BLaER1 treated with 17β-estradiol and CSF1 and Interleukin-3, amounts not matched to agents 10 nM and 100 nM (cell line): ENCODE measurements at regions not wholly inside any gene's neighbourhood (a gene's known extent, or its start where the extent isn't known, plus 50 kb on each side); places are given as distances from the start of the nearest gene placed in this dataset.
A peak's percentile ranks its signal among the peaks of the same experiment; 100 is the strongest.

Experiments used
- H3K27ac ChIP-seq, 11 experiments: shearing (Covaris generic); formaldehyde crosslinking; 2 replicates each; pipeline ENCODE4 v1.8.1; 2022
- H3K27me3 ChIP-seq, 11 experiments: shearing (Covaris generic); formaldehyde crosslinking; 2 replicates each; pipeline ENCODE4 v1.8.1; 2022
- H3K36me3 ChIP-seq, 11 experiments: shearing (Covaris generic); formaldehyde crosslinking; 2 replicates each; pipeline ENCODE4 v1.8.1; 2022
- H3K4me1 ChIP-seq, 10 experiments: shearing (Covaris generic); formaldehyde crosslinking; 2 replicates each; pipeline ENCODE4 v1.8.1; 2022
- H3K4me2 ChIP-seq, 11 experiments: shearing (Covaris generic); formaldehyde crosslinking; 2 replicates each; pipeline ENCODE4 v1.8.1; 2022
- H3K4me3 ChIP-seq, 10 experiments: shearing (Covaris generic); formaldehyde crosslinking; 2 replicates each; pipeline ENCODE4 v1.8.1; 2022
- H3K9ac ChIP-seq, 11 experiments: shearing (Covaris generic); formaldehyde crosslinking; 2 replicates each; pipeline ENCODE4 v1.8.1; 2022
- H3K9me3 ChIP-seq, 11 experiments: shearing (Covaris generic); formaldehyde crosslinking; replicated peaks in 1 of 11; 2 replicates each; pipeline ENCODE4 v1.8.1; 2022
- H4K20me1 ChIP-seq, 11 experiments: shearing (Covaris generic); formaldehyde crosslinking; 2 replicates each; pipeline ENCODE4 v1.8.1; 2022
- Cebpa-rat ChIP-seq, 11 experiments: shearing (Covaris generic); IDR thresholded peaks; 2 replicates each; pipeline ENCODE4 v1.8.1; 2022

DNA sequence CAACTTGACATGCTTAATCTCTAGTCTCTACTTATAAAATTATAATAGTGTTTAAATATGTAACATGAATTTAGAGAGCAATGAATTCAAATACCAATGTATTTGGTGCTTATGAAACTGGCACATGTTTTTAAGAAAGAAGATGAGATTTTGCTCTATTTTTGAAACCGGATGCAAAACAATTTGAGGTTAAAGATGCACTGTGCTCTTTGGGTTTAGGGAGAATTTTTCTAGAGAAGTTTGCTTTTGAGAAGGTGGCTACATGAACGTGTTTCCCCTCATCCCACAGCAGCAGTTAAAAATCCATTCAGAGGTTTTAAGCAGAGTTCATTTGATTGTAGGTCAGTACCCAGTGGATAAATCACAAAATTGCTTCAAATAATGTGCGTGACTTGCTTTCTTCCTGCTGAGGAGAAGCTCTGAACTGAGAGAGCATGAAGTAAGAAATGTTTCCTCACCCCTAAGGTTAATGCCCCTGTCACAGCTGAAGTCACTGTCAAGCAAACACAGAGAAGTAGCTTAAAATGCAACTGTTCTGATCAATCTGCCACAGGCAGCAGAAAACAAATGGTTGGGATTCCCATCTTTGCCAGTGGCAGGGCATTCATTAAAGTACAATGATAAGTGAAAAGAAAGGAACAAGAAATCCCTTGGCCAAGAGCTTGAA lies 241.9 kb upstream of the SYT1 start:
- Histone ChIP-seq H3K4me2 (no peak overlapping the region), H3K9me3 (no peaks in the 10 kb centered on the region), H3K9ac (no peak overlapping the region), H4K20me1 (no peaks in the 10 kb centered on the region), H3K36me3 (no peaks in the 10 kb centered on the region), H3K4me3 (no peak overlapping the region), H3K27me3 (no peaks in the 10 kb centered on the region), H3K4me1 (0 out of 20 replicates have a peak, but pooled peaks cover 0 to 4% (median 0%) of the 10 kb centered on the region in 10 experiments), H3K27ac (no peak overlapping the region)
- no peak for TF ChIP-seq Cebpa-rat (IDR thresholded peaks at IDR 0.05)

DNA sequence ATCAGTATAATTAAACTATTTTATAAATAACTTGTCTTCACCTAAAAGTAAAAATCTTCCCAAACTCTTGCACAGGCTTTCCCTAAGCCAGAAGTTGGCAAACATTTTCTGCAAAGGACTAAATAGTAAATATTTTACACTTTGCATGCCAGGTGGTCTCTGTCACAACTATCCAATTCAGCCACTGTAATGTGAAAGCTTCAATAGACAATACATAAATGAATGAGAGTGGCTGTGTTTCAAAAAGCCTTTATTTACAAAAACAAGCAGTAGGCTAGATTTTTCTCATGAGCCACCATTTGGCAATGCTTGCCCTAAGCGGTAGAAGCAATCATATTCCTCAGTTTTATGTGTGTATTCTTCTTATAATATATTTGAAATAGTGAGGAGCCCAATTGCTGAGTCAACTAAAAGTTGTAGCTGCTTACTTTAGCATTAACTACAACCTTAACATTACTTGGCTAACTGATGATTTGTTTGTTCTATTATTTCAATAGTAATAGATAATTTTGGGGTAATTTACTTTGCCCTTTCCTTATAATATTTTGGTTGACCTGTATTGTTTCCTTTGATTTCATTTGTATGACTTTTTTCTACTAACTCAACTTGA lies 236.0 kb upstream of the SYT1 start:
- no peak overlapping the region for H3K4me3 ChIP-seq
- no peaks in the 10 kb centered on the region for H4K20me1 ChIP-seq
- H3K9ac ChIP-seq, result no peak overlapping the region
- H3K4me1 ChIP-seq, result 0 out of 20 replicates have a peak, but pooled peaks cover 0 to 4% (median 0%) of the 10 kb centered on the region in 10 experiments
- H3K4me2 ChIP-seq, result no peak overlapping the region
- no peaks in the 10 kb centered on the region for H3K27me3 ChIP-seq
- no peak for TF ChIP-seq Cebpa-rat (IDR thresholded peaks at IDR 0.05)
- no peak overlapping the region for H3K27ac ChIP-seq
- peaks cover 6 to 26% (median 16%) of the 10 kb centered on the region in 11 experiments for H3K9me3 ChIP-seq
- H3K36me3 ChIP-seq, result no peaks in the 10 kb centered on the region

DNA sequence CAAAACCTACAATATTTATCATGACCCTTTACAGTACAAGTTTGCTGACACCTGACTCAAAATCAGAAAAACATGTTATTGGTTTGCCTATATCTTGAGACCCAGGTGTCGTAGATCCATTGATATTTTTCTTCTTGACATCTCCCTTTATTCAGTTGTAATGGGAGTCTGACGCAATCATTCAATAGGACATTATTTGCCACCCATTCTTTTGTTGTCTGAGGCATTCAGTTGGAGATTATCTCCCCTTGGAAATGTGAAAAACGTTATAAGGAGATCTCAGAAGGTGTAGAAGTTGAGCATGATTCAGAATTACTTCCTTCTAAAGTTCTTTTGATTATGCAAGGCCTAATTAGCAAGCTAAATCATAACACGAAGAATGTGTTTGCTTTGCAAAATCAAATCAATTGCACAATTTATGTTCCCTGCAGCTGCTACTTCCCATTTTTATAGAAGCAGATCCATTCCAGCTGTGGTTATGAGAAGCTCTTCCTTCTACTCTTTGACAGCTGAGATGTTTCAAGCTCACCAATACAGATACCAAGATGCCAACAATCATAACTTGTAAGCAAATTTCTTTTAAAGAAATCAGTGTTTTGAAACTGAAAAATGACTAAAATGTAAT lies 228.2 kb upstream of the SYT1 start:
- peak in 9 of 11 experiments; percentile 50 to 97 (median 80); a peak in 13 of 22 replicates for TF ChIP-seq Cebpa-rat (IDR thresholded peaks at IDR 0.05)
- peak overlapping the region in 5 of 11 experiments; percentile 14 to 60 (median 37); a peak in 6 of 22 replicates for H3K9ac ChIP-seq
- H4K20me1 ChIP-seq, result no peaks in the 10 kb centered on the region
- H3K36me3 ChIP-seq, result no peaks in the 10 kb centered on the region
- peaks cover 0 to 37% (median 6%) of the 10 kb centered on the region in 10 experiments; a peak in 13 of 20 replicates for H3K4me1 ChIP-seq
- peak overlapping the region in 7 of 11 experiments; percentile 39 to 76 (median 64); a peak in 13 of 22 replicates for H3K4me2 ChIP-seq
- H3K4me3 ChIP-seq, result peak overlapping the region in 1 of 10 experiments; percentile 30; a peak in 1 of 20 replicates
- H3K9me3 ChIP-seq, result peaks cover under 1 to 12% (median 2%) of the 10 kb centered on the region in 11 experiments; a peak in 21 of 22 replicates
- no peaks in the 10 kb centered on the region for H3K27me3 ChIP-seq
- peak overlapping the region in 10 of 11 experiments; percentile 28 to 86 (median 72); a peak in 18 of 22 replicates for H3K27ac ChIP-seq

DNA sequence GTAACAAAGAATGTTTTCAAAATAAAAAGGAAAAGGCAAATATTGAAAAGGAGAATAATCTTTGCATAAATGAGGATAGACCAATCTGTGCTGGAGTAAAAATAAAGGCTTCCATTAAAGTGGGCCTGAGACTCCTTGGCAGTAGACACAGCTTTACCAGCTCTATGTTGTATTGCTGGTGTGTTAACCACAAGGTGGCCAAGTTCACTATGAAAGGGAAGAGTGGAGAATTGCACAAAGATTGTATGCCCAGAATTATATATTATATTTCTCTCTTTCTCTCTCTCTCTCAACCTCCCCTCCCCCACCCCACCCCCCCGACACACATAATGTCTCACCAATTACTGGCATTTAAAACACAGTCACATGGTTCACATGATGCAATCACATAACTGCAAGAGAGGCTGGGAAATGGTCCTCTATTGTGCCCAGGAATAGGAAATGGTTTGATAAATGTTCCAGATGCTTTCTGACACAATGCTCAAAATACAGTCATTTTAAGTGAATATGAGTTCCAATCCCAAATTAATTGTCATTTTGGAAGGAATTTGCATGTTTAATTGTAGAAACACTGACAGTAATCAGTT lies 222.6 kb upstream of the SYT1 start:
- Histone ChIP-seq H3K9ac (no peak overlapping the region), H3K9me3 (peaks cover 0 to 6% (median 0%) of the 10 kb centered on the region in 11 experiments; a peak in 1 of 22 replicates)

DNA sequence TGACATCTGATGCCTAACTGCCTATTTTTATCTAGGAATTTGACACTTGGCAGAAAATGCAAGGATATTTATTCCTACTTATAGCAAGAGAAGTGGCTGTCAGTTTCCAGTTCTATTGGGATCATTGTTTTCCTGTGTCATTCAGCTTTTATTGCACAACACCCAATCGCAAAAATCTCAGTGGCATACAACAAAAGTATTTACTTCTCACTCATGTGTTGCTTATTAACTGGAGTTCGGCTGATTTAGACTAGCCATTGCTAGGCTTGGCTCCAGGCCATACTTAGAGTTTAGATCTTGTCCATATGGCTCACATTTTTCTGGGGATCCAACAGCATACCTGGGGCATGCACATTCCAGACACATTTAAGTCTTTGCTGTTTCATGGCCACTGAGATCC lies 218.6 kb upstream of the SYT1 start:
- H3K9me3 ChIP-seq, result no peaks in the 10 kb centered on the region
- H3K9ac ChIP-seq, result no peak overlapping the region
- H3K27ac ChIP-seq, result no peak overlapping the region
- no peaks in the 10 kb centered on the region for H3K36me3 ChIP-seq
- no peaks in the 10 kb centered on the region for H3K27me3 ChIP-seq
- no peak overlapping the region for H3K4me3 ChIP-seq
- H3K4me2 ChIP-seq, result peak overlapping the region in 1 of 11 experiments; percentile 1; a peak in 2 of 22 replicates
- no peaks in the 10 kb centered on the region for H4K20me1 ChIP-seq
- H3K4me1 ChIP-seq, result peaks cover 0 to 8% (median 0%) of the 10 kb centered on the region in 10 experiments; a peak in 3 of 20 replicates
- peak in 1 of 11 experiments; percentile 45; a peak in 2 of 22 replicates for TF ChIP-seq Cebpa-rat (IDR thresholded peaks at IDR 0.05)

More for the DNA sequence above, 222.6 kb upstream of the SYT1 start:
- Histone ChIP-seq H3K4me1 (peaks cover 0 to 17% (median 0%) of the 10 kb centered on the region in 10 experiments; a peak in 7 of 20 replicates), H3K4me3 (no peak overlapping the region), H3K4me2 (no peak overlapping the region), H3K27me3 (no peaks in the 10 kb centered on the region), H3K36me3 (no peaks in the 10 kb centered on the region), H3K27ac (no peak overlapping the region), H4K20me1 (no peaks in the 10 kb centered on the region)
- TF ChIP-seq Cebpa-rat (IDR thresholded peaks at IDR 0.05), result no peak

DNA sequence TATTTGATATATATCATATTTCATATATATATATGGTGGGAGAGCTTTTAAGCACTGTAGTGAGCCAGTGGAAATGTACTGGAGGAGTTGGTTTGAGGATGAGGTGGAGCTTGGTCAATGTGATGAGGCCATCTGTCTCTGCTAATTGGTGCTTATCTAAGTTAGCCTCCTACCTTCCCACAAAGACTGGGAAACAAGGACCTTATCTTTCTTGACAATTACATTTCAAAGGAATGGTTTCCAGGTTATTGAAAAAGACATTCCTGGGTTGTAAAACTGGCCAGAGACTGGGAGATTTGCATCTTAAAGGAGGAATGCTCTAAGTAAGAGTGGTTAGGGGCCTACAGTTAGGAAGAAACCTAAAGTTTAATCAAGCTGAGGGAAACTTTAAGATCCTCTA lies 212.8 kb upstream of the SYT1 start:
- peaks cover 0 to 6% (median 0%) of the 10 kb centered on the region in 11 experiments; a peak in 1 of 22 replicates for H3K9me3 ChIP-seq
- no peaks in the 10 kb centered on the region for H4K20me1 ChIP-seq
- H3K27ac ChIP-seq, result no peak overlapping the region
- no peaks in the 10 kb centered on the region for H3K4me1 ChIP-seq
- no peaks in the 10 kb centered on the region for H3K27me3 ChIP-seq
- no peaks in the 10 kb centered on the region for H3K36me3 ChIP-seq
- no peak overlapping the region for H3K4me2 ChIP-seq
- TF ChIP-seq Cebpa-rat (IDR thresholded peaks at IDR 0.05), result no peak
- no peak overlapping the region for H3K4me3 ChIP-seq
- no peak overlapping the region for H3K9ac ChIP-seq

DNA sequence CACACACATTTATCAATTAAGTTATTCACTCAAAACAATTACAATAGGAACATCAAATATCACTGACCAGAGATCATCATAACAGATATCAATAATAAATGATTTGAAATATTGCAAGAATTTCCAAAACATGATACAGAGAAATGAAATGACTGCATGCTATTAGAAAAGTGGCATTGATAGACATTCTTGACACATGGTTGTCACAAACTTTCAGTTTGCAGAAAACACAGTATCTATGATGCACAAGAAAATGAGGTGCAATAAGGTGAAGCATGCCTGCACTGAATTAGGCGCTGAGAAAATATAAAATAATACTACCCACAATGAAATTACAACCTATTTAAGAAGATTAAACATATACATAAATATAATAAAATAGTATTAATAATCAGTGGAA lies 198.0 kb upstream of the SYT1 start:
- no peak for TF ChIP-seq Cebpa-rat (IDR thresholded peaks at IDR 0.05)
- no peaks in the 10 kb centered on the region for H3K4me1 ChIP-seq
- H3K27me3 ChIP-seq, result no peaks in the 10 kb centered on the region
- H3K9me3 ChIP-seq, result no peaks in the 10 kb centered on the region
- H3K9ac ChIP-seq, result no peak overlapping the region
- no peak overlapping the region for H3K4me3 ChIP-seq
- no peaks in the 10 kb centered on the region for H3K36me3 ChIP-seq
- no peak overlapping the region for H3K27ac ChIP-seq
- no peak overlapping the region for H3K4me2 ChIP-seq
- H4K20me1 ChIP-seq, result no peaks in the 10 kb centered on the region

DNA sequence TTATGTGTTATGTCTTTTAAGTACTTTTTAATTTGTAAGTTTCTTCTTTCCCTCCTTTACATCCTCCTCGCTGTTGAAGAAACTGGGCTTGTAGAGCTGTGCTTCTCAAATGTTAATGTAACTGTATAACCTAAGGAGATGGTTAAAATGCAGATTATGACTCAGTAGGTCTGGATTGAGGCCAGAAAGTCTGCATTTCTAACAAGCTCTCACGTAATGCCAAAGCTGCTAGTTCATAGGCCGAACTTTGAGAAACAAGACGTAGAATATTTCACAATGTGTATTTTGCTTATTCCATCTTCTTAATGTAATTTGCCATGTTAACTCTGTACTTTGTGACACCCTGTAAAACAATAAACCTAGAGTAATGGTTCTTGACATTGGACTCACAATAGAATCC lies 193.3 kb upstream of the SYT1 start:
- TF ChIP-seq Cebpa-rat (IDR thresholded peaks at IDR 0.05), result no peak
- H4K20me1 ChIP-seq, result no peaks in the 10 kb centered on the region
- no peaks in the 10 kb centered on the region for H3K36me3 ChIP-seq
- H3K4me1 ChIP-seq, result no peaks in the 10 kb centered on the region
- no peak overlapping the region for H3K4me2 ChIP-seq
- H3K27me3 ChIP-seq, result no peaks in the 10 kb centered on the region
- no peak overlapping the region for H3K4me3 ChIP-seq
- no peak overlapping the region for H3K9ac ChIP-seq
- no peaks in the 10 kb centered on the region for H3K9me3 ChIP-seq
- H3K27ac ChIP-seq, result no peak overlapping the region

DNA sequence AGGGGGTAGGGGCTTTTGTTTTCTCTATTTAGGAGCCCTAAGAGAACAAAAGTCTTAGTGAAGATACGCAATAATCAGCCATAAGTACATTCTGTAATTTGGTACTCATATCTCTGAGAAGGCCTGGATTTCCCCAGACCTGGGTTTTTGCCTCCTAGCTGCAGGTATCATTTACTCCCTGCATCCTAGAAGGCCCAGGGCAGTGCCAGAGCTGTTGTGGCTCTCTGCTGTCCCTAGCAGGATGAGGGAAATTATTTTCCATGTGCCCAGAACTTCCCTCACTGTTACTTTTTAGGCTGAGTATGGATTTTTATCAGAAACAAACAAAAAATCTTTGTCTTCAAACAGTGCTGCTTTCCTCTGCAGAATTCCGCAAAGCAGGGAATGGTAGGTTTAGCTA lies 192.5 kb upstream of the SYT1 start:
- no peak for TF ChIP-seq Cebpa-rat (IDR thresholded peaks at IDR 0.05)
- Histone ChIP-seq H3K9me3 (no peaks in the 10 kb centered on the region), H3K4me1 (no peaks in the 10 kb centered on the region)

More for the DNA sequence above, 192.5 kb upstream of the SYT1 start:
- no peak overlapping the region for H3K27ac ChIP-seq
- H3K4me2 ChIP-seq, result no peak overlapping the region
- H4K20me1 ChIP-seq, result no peaks in the 10 kb centered on the region
- H3K9ac ChIP-seq, result no peak overlapping the region
- H3K4me3 ChIP-seq, result no peak overlapping the region
- no peaks in the 10 kb centered on the region for H3K36me3 ChIP-seq
- no peaks in the 10 kb centered on the region for H3K27me3 ChIP-seq
